DLD1 (cell line): ENCODE measurements at regions not wholly inside any gene's neighbourhood (a gene's known extent, or its start where the extent isn't known, plus 50 kb on each side); places are given as distances from the start of the nearest gene placed in this dataset.

Experiments used
- in situ Hi-C: cut with HindIII; loops from 2 replicates; pipeline ENCODE4 v1.10.0; 2017; ENCODE audit warnings: low sequenced_read_pairs

DNA sequence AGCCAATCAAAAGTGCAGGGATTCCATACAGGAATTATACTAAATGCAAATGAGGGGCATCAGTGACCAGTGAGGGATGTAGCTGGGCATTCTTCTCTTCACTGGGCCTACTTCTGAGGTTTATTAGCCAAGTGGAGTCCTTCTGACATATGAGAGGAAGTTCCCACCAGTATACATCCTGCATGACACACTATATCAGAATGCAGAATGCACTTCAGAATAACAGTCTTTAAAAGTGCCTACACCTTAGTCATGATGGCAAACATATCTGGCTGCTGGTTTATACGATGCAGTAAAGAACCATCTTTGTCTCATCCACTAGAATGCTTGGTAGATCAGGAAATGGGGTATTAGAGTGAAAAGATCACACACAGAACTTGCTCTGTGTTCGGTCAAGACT, 180.3 kb upstream of the PPARGC1A start:
- in situ Hi-C loops: no loop called here

DNA sequence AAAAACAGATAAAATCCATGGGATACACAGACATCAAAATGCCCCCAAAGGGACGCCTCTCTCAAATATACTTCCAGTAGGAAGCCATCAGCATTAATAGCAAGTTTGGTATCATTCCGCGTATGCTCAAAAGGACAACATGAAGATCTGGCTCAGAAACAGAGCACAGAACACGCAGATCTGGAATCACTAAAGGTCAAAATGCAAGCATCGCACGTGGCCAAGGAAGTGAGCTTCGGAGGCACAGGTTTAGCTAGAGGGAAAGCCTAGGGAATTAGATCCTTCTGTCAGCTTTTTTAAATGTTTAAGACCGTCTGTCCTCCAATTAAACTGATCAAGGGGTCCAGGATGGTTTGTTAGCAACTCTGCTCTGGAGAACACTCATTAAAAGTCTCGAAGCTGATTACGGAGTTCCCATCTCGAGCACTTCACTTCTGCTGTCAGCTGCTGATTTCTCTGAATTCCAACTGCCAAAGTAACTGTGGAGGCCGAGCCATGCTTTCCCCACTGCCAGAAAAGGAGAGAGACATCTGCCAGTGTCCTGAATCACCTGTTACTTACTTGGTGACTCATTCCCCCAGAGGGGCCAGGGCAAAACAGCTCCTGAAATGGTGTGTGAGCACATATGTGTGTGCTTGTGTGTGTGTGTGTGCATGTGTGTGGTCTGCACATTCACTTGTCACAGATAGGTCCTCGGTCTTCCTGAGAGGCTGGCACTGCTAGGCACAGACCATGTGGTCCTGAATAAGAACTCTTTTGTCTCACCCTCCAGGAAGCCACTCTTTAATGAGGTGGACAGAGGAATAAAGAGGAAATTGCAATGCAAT, 177.7 kb upstream of the PPARGC1A start:
- in situ Hi-C loops: no loop called here

DNA sequence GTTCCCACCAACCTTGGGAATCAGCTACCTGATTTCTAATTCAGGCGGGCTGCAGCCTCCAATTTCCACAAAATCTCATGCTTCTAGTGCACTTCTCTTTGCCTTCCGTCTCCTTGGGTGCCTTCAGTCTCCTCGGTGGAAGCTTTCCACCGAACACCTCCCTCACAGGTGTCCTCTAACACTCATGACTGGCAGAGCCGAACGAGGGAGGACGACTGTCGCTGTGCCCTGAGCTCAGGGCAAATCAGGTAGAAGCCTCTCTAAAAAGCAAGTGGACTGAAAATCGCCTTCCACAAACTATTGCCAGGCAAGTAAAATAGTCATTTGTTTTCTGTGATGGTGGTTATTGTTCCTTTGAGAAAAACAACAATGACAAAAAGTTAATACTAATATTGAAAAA, 176.1 kb upstream of the PPARGC1A start:
- in situ Hi-C loops: no loop called here

DNA sequence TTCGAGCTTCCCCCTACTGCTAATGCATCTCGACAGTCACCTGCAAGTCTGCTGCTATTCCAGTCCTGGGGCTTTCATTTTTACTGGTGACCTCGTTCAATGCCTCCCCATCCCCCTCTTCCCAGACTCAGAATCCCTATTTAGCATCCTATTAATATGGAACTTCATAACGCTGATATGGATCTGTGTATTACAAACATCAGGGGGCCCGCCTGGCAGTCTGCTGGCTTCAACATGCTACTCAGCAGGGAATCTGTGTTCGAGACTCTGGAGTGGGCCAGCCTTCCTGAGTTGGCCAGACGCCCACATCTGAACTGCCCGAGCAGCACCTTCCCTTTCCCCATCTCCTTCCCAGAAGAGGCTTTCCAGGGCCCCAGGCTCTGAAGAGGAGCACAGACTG, 173.9 kb upstream of the PPARGC1A start:
- in situ Hi-C loops: no loop called here

DNA sequence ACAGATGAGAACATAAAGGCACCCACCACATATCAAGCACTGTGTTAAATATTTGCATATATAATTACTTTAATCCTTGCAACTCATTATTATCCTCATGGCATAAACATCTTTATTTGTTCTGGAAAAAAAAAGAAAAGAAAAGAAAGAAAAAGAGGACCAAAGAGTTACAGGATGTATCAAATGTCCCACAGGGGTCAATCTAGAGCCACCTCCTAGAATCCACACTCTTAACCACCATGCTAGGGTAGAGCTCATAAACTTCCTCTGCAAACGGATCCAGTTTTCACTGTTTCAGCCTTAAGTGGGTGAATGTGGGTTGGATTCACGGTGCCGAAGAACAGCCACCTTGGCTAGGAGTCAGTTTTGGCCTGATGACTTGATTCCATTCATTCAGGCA, 171.1 kb upstream of the PPARGC1A start:
- in situ Hi-C loops: no loop called here

DNA sequence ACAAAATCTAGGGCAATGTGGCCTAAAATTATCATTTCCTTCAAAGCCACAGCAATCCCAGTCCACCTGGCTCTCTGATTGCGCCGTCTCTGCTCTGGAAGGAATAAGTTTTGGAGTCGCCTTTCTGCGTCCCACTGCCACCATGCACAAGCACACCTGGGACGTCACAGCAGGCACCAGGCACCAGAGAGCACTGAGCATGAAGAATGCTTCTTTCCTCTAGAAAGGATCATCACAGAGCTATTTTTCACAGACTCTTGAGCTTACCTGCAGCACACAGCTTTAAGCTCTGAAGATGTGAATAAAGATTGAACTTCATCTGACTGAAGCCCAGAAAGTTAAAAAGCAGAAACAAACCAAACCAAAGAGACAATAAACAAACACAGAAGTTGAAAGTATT, 170.0 kb upstream of the PPARGC1A start:
- in situ Hi-C loops: no loop called here

DNA sequence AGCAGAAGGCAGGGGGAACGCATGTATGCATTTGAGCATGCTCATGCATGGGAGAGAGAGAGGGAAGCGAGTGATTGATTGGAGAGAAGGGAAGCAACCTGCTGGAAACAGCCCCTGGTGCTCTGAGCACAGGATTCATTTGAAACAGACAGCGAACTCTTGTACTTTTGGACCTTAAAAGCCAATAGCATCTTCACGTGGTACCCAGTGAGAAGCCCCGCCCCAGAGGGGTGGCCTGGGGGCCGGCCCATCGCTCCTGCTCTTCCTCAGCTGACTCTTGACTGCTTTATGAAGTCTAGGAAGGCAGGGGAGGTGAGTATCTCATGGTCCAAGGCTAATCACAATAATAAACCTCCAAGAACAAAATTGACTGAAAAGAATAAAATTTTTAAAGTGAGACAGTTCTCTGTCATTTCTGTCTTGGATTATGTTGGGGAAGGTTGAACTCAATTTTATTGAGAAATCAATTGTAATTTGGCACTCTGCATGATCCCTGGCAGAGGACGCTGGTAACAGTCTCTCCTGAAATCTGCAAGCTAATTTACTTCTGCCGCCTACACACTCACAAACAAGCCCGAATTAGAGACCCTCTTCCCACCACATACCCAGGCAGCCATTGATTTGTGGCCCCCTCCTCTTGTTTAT, 168.2 kb upstream of the PPARGC1A start:
- in situ Hi-C loops: no loop called here

DNA sequence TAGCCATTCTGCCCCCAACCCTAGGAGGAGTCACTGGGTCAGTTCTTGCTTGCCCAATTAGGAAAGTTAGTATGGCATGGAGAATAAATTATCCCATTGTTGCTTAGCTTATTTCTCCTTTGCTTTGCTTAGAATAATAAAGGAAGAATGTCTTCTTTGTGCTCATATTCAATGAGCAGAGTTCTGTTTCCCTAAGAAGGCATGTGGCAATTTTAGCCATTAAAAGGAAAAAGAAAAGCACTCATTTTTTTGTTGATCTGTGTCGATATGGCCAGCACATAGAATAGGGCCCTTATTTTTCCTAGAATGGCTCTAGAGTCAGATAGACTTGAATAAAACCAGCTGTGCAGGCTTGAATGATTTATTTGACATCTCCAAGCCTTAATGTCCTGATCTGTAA, 166.4 kb upstream of the PPARGC1A start:
- in situ Hi-C loops: no loop called here

DNA sequence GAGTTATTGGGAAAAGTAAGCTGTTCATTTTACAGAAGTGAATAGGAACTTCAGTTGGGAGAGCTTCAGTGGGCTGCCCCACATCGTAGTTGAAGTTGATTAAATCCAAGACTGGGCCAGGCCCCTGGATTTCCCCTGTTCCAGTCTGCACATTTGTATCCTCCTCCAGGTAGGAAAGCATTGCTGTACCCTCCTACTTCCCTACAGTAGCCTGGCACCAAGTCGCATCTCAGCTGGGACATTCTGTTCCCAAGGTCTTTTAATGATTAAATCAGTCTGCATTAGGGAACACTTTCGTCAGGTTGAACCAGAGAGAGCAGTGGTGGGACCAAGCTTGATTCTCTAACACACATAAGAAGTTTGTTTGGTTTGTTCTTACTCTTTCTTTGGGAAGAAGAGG, 165.8 kb upstream of the PPARGC1A start:
- in situ Hi-C loops: no loop called here

DNA sequence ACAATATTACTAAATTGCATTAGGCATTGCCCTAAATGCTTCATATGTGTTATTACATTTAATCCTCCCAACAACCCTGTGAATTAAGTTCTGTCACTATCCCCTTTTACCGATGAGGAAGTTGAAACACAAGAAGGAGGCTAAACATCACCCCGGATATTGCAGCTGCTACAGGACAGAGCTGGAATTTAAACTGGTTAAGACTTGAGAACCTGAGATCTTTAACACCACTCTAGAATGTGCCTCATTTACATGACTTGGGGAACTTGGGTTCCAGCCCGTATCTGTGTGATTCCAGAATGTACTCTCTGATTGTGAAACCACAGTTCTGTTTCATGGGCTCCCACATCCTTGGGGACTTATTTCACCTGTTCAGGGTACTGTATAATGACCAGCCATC, 165.1 kb upstream of the PPARGC1A start:
- in situ Hi-C loops: no loop called here

DNA sequence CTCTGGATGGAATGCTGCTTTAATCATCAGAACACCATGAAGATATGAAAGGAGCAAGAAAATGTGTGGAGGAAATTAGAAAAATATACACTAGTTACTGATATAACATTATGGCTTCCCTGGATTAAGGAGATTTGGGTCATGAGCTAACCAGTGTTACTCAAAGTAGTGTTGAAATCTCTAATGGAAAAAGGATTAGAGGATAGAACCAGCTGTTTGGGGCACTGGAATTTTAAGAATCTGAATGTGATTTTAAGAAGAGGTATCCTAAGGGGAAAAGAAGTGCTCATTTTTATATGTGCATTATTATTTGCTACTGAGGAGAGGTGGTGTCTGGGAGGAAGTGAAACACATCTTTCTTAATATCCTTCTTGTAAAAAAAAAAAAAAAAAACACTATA, 164.1 kb upstream of the PPARGC1A start:
- in situ Hi-C loops: no loop called here

DNA sequence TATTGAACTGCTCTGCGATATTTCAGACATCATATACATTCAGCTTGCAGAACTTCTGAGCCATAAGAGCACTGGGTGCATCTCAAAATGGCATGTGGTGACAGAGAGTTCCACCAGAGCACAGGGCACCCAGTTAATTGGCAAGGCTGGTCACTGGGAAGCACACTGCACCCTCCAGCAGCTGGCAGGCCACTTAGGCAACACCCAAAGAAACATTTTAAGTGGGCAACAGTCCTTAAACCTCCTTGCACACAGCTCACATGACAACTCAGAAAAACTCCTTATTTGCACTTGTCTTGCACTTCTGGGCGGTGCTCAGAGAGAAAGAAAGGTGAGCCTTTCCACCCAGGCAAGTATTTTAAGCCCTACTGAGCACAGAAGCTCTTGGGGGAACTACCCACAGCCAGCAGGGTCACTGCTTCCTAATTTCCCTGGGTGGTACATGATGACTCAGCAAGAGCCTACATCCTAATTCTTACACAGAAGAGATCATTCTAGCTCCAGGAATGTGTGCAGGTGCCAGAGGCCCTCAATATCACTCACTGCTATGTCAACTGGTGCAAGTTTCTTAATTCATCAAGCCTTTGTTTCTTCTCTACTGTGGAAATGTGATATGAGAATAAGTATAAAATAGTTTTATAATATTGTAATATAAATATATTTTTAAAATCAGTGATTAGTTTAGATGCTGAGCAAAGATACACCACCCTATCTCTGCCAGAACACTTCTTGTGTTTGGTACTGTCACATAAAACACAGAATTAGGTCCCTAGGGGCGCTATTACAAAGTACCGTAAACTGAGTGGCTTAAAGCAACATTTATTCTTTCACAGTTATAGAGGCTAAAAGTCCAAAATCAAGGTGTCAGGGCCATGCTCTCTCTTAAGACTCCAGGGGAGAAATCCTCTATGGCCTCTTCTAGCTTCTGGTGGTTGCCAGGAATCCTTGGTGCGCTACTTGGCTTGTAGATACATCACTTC, 155.1 kb upstream of the PPARGC1A start:
- in situ Hi-C loops: no loop called here

DNA sequence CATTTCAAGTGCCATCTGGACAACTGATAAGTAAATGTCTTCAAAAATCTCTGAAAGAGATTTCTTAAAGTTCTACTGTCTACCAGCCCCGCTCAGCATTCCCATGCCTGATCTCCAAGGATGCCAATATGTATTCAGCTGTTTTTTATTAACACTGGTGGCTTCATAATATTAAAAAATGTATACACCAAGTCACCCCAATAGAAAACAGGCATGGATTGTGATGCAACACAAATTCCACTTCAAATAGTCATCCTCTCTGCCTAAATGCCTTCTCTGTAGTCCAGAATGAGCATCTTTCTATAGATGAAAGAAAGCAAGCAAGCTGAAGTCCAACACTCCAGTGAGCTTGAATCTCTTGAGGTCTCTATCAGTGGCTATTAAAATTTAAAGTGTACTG, 152.2 kb upstream of the PPARGC1A start:
- in situ Hi-C loops: no loop called here

DNA sequence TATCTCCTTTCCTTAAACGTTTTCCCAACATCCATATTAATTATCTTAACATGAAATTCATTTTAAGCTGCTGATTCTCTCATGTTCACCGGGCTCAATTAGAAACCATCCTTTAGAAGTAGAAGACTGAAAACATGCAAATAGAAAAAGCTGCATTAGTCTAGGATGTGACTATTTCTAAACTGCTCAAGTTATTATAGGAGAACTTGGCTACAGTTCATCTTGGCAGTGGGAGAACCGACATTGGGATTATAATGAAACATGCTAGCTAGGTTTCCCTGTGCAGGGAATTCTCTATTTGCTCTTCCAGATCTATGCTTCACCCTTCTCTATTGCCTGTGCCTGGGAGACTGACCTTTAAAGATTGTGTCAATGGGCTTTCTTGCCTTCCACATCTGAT, 151.0 kb upstream of the PPARGC1A start:
- in situ Hi-C loops: no loop called here

DNA sequence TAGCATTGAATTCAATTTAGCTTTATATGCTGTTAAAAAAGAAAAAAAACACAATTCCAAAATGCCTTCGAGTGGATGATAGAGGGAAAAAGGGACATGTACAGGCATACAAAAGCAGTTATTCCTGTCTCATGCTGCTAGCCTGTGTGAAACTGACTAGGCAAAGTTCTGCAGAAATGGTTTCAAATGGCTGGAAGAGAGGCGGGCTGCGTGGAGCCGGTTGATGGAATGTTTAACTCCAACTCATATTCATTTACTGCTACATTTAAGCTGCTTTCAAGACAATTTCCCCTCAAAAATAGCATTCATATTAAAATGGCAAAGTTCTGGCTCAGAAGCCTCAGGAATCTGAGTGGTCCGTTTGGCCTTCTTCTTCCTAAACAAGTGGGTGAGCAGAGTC, 143.8 kb upstream of the PPARGC1A start:
- in situ Hi-C loops: no loop called here

DNA sequence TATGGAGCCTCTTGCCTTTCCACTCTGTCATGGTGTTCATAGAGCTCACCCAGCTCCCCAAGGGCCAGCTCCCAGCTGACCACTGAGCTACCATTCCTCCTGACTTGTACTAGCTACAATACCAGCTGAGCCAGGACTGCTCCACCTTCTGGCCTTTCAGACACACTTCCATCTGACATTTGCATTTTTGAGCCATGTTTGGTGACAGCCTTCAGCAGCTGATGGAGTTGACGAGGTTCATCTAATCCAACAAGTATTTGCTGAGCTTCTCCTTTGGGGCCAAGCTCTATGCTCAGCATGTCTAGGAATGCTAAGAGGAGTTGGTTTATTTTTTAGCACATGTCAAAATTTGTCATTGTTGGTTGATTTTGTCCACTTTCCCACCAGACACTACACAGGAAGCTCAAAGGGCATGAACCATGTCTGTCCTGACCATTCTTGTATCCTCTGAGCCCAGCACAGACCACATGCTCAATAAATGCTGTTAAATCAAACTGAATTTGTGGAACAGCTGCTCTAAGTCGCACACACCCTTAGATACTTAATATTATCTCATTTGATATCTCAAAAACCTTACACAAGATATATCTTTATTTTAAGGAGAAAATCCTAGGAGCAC, 142.6 kb upstream of the PPARGC1A start:
- in situ Hi-C loops: no loop called here

DNA sequence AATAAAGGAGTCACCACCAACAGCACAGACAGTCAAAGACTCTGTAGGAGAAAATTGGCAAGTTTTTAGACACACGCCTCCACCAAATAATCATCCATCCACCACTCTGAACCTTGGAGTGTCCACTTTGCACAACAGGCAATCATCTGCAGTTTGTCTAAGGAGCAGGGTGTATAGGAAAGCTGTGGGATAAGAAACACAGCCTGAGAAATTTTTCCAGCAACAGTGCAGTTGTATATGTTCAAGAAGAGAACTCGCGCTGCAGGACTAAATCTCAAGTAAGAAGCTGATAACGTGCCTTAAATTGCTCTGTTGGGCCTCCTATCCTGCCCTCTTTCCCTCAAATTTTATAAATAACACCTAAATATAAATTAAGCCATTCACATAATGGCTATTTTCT, 136.7 kb upstream of the PPARGC1A start:
- in situ Hi-C loops: no loop called here

DNA sequence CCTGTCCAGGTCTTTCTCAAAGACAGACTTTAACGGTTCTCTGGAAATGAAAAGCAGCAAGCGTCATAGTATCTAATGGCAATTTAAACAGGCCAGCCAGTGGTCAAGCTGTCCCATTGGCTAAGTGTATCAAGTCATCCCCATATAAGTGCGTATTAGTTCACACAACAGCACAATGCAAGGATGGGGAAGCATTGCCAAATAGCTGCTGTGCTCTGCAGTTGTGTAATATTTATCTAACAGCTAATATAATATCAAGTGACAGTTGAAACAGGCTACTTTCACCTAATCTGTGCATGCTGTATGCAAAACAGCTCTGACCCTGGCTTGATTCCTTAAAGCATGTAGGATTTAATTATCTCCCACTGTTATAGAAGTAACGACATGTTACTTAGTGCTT, 134.8 kb upstream of the PPARGC1A start:
- in situ Hi-C loops: no loop called here

DNA sequence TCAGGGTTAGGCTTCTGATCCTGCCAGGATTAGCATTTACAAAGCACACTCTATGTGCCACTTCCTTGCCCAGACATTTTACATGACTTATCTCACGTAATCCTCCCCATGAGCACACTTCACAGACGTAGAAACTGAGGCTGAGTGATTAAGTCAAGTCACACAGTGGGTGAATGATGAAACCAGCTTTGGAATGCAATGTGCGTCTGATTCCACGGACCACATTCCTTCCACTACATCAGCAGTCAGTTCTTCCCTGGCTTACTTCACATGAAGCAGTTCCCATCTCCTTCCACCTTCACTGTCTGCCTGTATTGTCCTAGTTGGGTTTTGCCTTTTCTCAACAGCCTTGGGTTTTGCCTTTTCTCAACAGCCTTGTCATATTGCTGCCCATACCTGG, 134.3 kb upstream of the PPARGC1A start:
- in situ Hi-C loops: no loop called here

DNA sequence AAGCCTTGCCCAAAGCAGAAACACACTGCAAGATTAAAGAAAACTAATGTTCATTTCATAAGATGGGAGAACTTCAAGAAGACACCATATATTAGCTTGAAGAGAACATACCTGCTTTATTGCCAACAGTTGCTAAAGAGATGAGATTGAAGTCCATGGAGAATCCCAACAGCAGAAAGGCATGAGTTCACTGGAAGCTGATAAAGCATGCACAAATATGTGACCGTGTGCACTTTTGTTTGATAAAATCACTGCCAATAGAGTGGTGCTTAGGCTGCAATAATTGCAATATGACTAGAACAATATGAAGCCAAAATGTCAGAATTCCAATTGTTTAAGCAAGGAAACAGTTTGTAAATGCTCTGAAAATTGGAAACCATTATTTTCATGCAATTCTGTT, 125.9 kb upstream of the PPARGC1A start:
- in situ Hi-C loops: no loop called here
